Right ventricle myocardium superior (tissue), 1 donor: ENCODE measurements at regions not wholly inside any gene's neighbourhood (a gene's known extent, or its start where the extent isn't known, plus 50 kb on each side); places are given as distances from the start of the nearest gene placed in this dataset.
"Not testable (repeated sequence)": the region's sequence is repeated elsewhere in the genome, so short reads cannot be mapped to it uniquely, and the experiment has no call there.

Experiments used
- ATAC-seq: fragments of 200-7000 bp; cut with Tn5 transposase; one replicate; pipeline ENCODE4 v1.9.1; 2020; ENCODE audit warnings: mild to moderate bottlenecking; ENCODE audit not compliant: poor library complexity
- DNase-seq: peaks from one replicate; pipeline ENCODE4 v3.0.0-alpha.2; 2020
- intact Hi-C: fragments of 100-400 bp; cut with DNase I; formaldehyde crosslinking; loops from one replicate; pipeline ENCODE4 v1.11.2; 2022
- donor health status: DM: no; HTN: yes; CAD: no; lungs with severe emphysema.

- intact Hi-C loops: no loop called here
- DNase-seq (no peak), ATAC-seq (no peak)
These were observed 258.3 kb downstream of the SRGAP2C start for GRCh38 chr1:121443001-121443540.

GRCh38 chr1:121444096-121444495 is 259.3 kb downstream of the SRGAP2C start:
- intact Hi-C loops: no loop called here
- no peak for ATAC-seq

GRCh38 chr1:121445679-121446078 is 260.9 kb downstream of the SRGAP2C start:
- intact Hi-C loops: no loop called here
- no peak for DNase-seq
- ATAC-seq: no peak

More at GRCh38 chr1:121444096-121444495, 259.3 kb downstream of the SRGAP2C start:
- no peak for DNase-seq

- DNase-seq, intact Hi-C loops, ATAC-seq: not testable (repeated sequence)
These were observed 262.6 kb downstream of the SRGAP2C start for GRCh38 chr1:121447280-121447923.

DNA sequence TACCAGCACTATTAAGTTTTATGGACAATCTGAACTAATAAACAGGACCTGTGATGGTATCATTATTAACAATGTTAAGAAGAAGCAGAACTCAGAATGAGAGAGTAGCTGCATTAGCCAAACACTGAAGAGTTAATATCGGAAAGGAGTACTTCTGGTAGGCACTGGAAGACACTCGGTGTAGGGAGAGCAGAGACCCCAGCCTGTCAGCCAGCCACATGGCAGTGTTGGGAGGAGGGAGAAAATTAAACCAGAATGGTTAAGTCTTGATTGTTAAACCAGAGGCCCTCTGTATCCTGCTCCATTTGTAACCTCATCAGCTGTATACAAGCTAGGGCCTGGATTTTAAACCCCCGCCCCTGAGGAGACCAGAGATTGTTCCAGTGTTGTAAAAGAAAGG is 263.3 kb downstream of the SRGAP2C start:
- DNase-seq, ATAC-seq, intact Hi-C loops: not testable (repeated sequence)

GRCh38 chr1:121448851-121449250 is 264.1 kb downstream of the SRGAP2C start:
- ATAC-seq: no peak
- intact Hi-C loops: no loop called here
- DNase-seq: no peak

DNA sequence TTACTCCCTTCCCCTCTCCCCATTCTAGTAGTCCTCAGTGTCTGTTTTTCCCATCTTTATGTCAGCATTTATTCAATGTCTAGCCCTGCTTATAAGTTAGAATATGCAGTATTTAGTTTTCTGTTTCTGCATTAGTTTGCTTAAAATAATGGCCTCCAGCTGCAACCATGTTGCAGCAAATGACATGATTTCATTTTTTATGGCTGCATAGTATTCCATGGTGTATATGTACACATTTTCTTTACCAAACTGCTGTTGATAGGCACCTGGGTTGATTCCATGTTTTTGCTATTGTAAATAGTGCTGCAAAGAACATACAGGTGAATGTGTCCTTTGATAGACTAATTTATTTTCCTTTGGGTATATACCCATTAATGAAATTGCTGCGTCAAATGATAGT is 267.7 kb downstream of the SRGAP2C start:
- DNase-seq (no peak), ATAC-seq (no peak)
- intact Hi-C loops: no loop called here

DNA sequence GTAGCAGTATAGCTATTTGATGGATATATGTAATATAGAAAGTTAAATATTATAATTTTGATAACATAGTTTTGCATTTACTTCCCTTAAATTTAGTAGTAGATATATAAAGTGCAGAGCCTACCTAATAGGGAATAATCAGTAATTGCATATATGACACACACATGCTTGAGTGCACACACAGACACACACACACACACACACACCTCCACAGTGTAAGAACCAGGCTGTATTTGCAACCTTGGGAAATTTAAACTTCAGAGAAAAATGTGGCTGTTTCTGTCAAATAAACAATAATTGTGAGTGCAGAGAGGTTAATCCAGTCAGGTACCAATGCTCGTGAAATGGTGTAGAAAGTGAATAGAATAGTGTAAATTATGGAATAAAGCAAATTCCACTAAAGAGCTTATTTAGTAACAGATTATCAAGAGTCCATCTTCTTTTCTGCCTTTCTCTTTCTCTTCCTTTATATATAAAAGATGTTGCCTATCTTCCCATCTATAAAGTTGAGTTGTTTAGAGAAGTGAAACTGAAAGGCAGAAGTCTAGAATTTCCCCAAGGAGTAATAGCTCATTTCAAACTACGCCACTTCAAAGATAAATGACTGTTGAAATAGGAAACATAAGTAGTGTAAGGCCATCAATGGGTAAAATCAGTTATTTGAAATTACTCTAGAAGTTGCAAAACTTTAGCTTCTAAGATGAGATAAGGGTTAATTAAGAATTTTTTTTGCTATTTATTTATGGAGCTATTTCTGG is 273.7 kb downstream of the SRGAP2C start:
- peak; percentile 45 for ATAC-seq
- intact Hi-C loops: no loop called here

DNA sequence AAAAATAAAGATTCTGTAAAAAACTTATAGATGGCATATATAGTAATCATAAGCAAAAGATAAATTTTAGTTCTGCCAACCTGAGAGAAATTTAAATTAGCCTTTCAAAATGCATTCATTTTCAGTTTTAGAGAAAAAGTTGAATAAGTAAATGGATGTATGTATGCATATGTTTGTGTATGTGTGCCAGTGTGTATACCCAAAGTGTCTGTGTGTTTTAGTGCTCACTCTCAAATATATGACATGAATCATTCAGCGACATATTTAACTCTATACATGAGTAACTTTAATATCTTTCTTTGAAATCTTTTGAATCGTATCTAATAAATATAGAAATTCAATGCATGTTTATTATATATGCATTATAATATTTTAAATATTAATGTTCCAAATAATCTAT is 274.5 kb downstream of the SRGAP2C start:
- intact Hi-C loops: no loop called here
- DNase-seq (no peak), ATAC-seq (no peak)

More for the DNA sequence above, 273.7 kb downstream of the SRGAP2C start:
- no peak for DNase-seq

GRCh38 chr1:121469395-121469794 is 284.6 kb downstream of the SRGAP2C start:
- ATAC-seq, intact Hi-C loops: not testable (repeated sequence)

GRCh38 chr1:121470401-121470800 is 285.6 kb downstream of the SRGAP2C start:
- ATAC-seq, intact Hi-C loops, DNase-seq: not testable (repeated sequence)

More at GRCh38 chr1:121469395-121469794, 284.6 kb downstream of the SRGAP2C start:
- not testable (repeated sequence) for DNase-seq

- no peak for DNase-seq
- intact Hi-C loops: no loop called here
These were observed 286.7 kb downstream of the SRGAP2C start for GRCh38 chr1:121471523-121471922.

DNA sequence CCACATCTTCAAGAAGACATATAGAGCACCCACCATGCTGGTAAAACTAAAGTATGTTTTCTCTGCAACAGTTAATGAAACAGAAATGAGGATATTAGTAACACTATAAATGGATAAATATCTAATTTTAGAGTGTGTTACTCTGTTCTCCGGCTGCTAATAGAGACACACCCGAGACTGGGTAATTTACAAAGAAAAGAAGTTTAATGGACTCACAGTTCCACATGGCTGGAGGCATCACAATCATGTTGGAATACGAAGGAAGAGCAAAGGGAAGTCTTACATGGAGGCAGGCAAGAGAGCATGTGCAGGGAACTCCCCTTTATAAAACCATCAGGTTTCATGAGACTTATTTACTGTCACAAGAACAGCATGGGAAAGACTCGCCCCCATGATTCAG is 287.2 kb downstream of the SRGAP2C start:
- intact Hi-C loops: no loop called here
- DNase-seq (no peak), ATAC-seq (no peak)

More at GRCh38 chr1:121471523-121471922, 286.7 kb downstream of the SRGAP2C start:
- no peak for ATAC-seq

- DNase-seq (no peak), ATAC-seq (no peak)
- intact Hi-C loops: no loop called here
These were observed 298.5 kb downstream of the SRGAP2C start for GRCh38 chr1:121483234-121483633.

- ATAC-seq: no peak
- no peak for DNase-seq
- intact Hi-C loops: no loop called here
These were observed 299.2 kb downstream of the SRGAP2C start for GRCh38 chr1:121483961-121484424.

DNA sequence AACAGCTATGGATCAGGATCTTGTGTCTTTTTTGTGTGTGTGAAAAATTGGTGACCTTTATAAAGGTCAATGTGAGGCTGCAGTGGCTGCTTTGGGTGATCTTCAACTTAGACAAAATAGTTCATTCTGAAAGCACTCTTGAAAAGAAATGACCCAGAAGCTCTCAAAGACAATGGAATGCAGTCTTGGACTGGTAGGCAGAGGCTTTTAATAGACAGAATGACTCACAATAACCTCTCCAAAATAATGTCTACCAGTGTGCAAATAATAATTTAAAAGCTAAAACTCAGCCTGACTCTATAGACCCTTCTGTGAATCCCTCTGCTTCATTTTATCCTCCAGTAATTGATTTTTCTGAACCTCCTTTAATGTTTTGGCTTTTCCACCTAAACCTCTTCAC is 310.0 kb downstream of the SRGAP2C start:
- DNase-seq, intact Hi-C loops: not testable (repeated sequence)

DNA sequence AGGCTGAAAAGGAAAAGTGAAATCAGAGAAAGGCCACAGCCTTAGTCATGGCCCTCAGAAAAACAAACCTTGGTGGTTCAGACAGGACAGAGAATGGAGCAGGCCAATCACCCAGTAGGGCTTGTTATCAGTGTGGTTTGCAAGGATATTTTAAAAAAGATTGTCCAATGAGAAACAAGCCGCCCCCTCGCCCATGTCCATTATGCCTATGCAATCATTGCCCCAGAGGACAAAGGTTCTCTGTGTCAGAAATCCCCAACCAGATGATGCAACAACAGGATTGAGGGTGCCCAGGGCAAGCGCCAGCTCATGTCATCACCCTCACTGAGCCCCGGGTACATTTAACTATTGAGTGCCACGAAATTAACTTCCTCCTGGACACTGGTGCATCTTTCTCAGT is 326.7 kb downstream of the SRGAP2C start:
- intact Hi-C loops, ATAC-seq: not testable (repeated sequence)
- peak; percentile 40 for DNase-seq

More for the DNA sequence above, 310.0 kb downstream of the SRGAP2C start:
- not testable (repeated sequence) for ATAC-seq

- intact Hi-C loops, DNase-seq, ATAC-seq: not testable (repeated sequence)
These were observed 327.1 kb downstream of the SRGAP2C start for GRCh38 chr1:121511876-121512275.

- DNase-seq: no peak
- ATAC-seq: no peak
- intact Hi-C loops: no loop called here
These were observed 330.5 kb downstream of the SRGAP2C start for GRCh38 chr1:121515235-121515634.
